Right forelimb (tissue), 1 donor: ENCODE measurements at regions not wholly inside any gene's neighbourhood (a gene's known extent, or its start where the extent isn't known, plus 50 kb on each side); places are given as distances from the start of the nearest gene placed in this dataset.
"Not testable (repeated sequence)": the region's sequence is repeated elsewhere in the genome, so short reads cannot be mapped to it uniquely, and the experiment has no call there.

Experiments
- DNase-seq: peaks from one replicate; pipeline ENCODE4 v3.0.0-alpha.2; 2018

GRCh38 chr4:79174490-79175252 is 151.2 kb downstream of the NAA11 start:
- DNase-seq = no peak

- no peak for DNase-seq
Observed at GRCh38 chr4:79173186-79173585, 152.7 kb downstream of the NAA11 start.

GRCh38 chr4:79170077-79170476 is 155.8 kb downstream of the NAA11 start:
- DNase-seq = no peak

GRCh38 chr4:79164907-79165610 is 160.8 kb downstream of the NAA11 start:
- DNase-seq = no peak

GRCh38 chr4:79163981-79164490 is 161.8 kb downstream of the NAA11 start:
- DNase-seq = no peak

GRCh38 chr4:79160962-79161361 is 164.9 kb downstream of the NAA11 start:
- no peak for DNase-seq

GRCh38 chr4:79158705-79159104 is 167.2 kb downstream of the NAA11 start:
- not testable (repeated sequence) for DNase-seq

GRCh38 chr4:79155336-79155735 is 170.5 kb downstream of the NAA11 start:
- DNase-seq = no peak

- DNase-seq = no peak
Observed at GRCh38 chr4:79150820-79151416, 174.9 kb downstream of the NAA11 start.

- no peak for DNase-seq
Observed at GRCh38 chr4:79148369-79148768, 177.5 kb downstream of the NAA11 start.

GRCh38 chr4:79147251-79147650 is 178.6 kb downstream of the NAA11 start:
- no peak for DNase-seq

GRCh38 chr4:79141530-79141929 is 184.3 kb downstream of the NAA11 start:
- DNase-seq = no peak

- no peak for DNase-seq
Observed at GRCh38 chr4:79134767-79135166, 191.1 kb downstream of the NAA11 start.

GRCh38 chr4:79132826-79133225 is 193.0 kb downstream of the NAA11 start:
- DNase-seq = no peak

- no peak for DNase-seq
Observed at GRCh38 chr4:79121875-79122358, 182.7 kb upstream of the PAQR3 start.

- DNase-seq = no peak
Observed at GRCh38 chr4:79121223-79121622, 182.0 kb upstream of the PAQR3 start.

- not testable (repeated sequence) for DNase-seq
Observed at GRCh38 chr4:79117051-79117450, 177.8 kb upstream of the PAQR3 start.

- no peak for DNase-seq
Observed at GRCh38 chr4:79107014-79107413, 167.8 kb upstream of the PAQR3 start.

- no peak for DNase-seq
Observed at GRCh38 chr4:79088946-79089691, 149.9 kb upstream of the PAQR3 start.

- no peak for DNase-seq
Observed at GRCh38 chr4:79087071-79087470, 147.8 kb upstream of the PAQR3 start.

GRCh38 chr4:79083406-79084010 is 144.3 kb upstream of the PAQR3 start:
- DNase-seq = no peak

GRCh38 chr4:79082997-79083396 is 143.8 kb upstream of the PAQR3 start:
- no peak for DNase-seq
